ENCODE measurements at regions not wholly inside any gene's neighbourhood (a gene's known extent, or its start where the extent isn't known, plus 50 kb on each side); places are given as distances from the start of the nearest gene placed in this dataset.

DNA sequence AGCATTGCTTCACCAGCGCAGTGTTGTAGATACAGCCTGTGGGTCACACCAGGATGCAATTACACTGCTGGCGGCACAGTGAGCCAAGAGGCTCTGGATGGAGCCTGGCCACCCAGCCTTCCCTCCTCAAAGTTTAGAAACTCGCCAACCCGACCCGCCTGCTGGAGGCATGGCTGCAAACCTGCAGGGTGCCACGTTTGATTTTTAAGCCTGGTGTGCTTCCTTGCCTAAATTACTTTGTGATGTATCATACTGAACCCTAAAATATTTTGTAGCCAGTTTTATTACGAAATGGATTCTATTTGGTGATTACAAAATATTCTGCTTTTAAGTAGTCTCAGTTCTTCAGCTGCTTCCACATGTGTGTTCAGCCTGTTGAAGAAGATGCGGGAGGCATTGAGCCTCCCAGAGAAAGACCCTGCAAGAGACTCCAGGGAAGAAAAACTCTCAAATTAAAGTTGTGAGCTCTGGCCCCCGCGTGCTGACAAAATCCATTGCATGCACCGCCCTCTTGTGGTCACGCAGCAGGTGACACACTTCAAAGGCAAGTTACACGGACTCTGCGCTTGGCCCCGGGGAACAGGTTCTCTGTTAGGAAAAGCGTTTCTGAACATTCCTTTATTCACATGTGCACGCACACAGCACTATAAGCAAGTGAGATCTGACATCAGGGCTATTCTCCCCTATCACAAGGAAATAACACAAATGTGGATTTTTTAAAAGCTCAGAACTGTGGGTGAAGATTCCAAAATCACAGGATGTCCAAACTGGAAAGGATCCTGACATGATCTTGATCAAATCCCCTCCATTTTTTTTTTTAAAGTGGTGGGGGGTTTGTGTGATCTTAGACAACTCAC is 63.0 kb upstream of the TWIST2 start:
- TF ChIP-seq CTCF (IDR thresholded peaks at IDR 0.05; ENCODE audit: insufficient read depth, low read length) (peak; percentile 47), REST (IDR thresholded peaks at IDR 0.05; ENCODE audit: insufficient replicate concordance, low read depth) (no peak), POLR2AphosphoS5 (IDR thresholded peaks at IDR 0.05; ENCODE audit: low read depth) (no peak)

Data from HL-60 (cell line).